ENCODE measurements at regions not wholly inside any gene's neighbourhood (a gene's known extent, or its start where the extent isn't known, plus 50 kb on each side); places are given as distances from the start of the nearest gene placed in this dataset.
A peak's percentile ranks its signal among the peaks of the same experiment; 100 is the strongest.

DNA sequence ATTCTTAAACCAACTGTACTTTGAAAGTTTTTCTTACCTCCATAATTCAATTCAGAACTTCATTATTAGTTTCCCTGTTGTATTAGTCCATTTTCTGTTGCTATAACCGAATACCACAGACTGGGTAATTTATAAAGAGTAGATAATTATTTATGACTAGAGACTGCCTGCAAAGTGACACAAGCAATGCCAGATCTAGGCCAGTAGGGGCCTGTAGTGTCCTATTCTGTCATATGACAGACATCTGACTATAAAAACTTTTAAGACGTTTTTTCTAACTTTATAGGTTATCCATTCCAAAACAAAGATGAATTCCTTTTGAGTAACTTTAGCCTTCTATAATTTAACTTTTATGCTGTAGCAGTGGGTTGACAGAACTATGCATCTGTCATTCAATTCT, 2783.8 kb downstream of the PCDH9 start:
- DNase-seq = no peak

DNA sequence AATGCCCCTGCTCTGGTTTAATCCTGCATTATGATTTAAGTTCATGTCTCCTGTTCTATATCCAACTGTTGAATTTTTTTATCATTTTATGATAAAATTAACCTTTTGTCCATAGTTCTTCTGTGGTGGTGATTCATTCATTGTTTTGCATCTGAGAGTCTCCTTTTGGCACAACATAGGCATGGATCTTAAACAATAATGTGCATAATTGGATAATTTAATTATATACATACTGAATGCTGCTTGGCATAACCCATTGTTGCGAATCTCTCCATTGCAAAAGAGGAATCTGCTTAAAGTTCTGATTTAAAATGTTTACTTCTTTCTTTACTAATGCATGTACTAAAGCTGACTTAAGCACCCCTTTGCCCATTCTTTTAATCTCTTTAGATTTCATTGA, 2788.4 kb downstream of the PCDH9 start:
- Mint-ChIP-seq H3K9me3 (no peaks in the 10 kb centered on the region), H3K36me3 (ENCODE audit: low read depth) (no peaks in the 10 kb centered on the region), H3K27ac (no peak overlapping the region), H3K27me3 (ENCODE audit: low read depth, poor library complexity) (no peaks in the 10 kb centered on the region), H3K4me3 (no peak overlapping the region), H3K4me1 (no peaks in the 10 kb centered on the region)
- TF ChIP-seq, protein P1, sequence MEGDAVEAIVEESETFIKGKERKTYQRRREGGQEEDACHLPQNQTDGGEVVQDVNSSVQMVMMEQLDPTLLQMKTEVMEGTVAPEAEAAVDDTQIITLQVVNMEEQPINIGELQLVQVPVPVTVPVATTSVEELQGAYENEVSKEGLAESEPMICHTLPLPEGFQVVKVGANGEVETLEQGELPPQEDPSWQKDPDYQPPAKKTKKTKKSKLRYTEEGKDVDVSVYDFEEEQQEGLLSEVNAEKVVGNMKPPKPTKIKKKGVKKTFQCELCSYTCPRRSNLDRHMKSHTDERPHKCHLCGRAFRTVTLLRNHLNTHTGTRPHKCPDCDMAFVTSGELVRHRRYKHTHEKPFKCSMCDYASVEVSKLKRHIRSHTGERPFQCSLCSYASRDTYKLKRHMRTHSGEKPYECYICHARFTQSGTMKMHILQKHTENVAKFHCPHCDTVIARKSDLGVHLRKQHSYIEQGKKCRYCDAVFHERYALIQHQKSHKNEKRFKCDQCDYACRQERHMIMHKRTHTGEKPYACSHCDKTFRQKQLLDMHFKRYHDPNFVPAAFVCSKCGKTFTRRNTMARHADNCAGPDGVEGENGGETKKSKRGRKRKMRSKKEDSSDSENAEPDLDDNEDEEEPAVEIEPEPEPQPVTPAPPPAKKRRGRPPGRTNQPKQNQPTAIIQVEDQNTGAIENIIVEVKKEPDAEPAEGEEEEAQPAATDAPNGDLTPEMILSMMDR (IDR thresholded peaks at IDR 0.05) = no peak
- DNase-seq = no peak

More for the DNA sequence above, 2783.8 kb downstream of the PCDH9 start:
- Mint-ChIP-seq H3K36me3 (ENCODE audit: low read depth) (no peaks in the 10 kb centered on the region), H3K9me3 (no peaks in the 10 kb centered on the region), H3K27me3 (ENCODE audit: low read depth, poor library complexity) (no peaks in the 10 kb centered on the region), H3K4me3 (no peak overlapping the region), H3K27ac (no peak overlapping the region), H3K4me1 (no peaks in the 10 kb centered on the region)
- TF ChIP-seq, protein P1 (IDR thresholded peaks at IDR 0.05) = peak; percentile 46

DNA sequence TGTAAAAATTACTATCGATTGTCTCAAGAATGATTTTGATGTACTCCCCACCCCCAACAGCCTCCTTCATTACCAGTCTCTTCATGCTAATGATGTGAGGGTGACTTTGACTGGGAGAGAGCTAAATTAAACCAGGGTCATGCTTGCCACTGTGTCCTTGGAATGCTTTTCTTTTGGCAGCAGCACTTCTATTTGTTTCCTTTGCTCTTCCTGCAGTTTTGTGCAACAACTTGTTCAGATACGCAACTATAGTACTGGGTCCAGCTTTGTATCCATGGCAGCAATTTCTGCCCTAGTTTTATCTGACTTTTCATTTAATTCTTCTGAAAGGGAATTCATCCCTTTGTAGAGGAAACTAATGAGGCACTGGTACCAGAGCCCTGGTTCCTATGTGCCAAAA, 2792.1 kb downstream of the PCDH9 start:
- Mint-ChIP-seq H3K4me1 (no peaks in the 10 kb centered on the region), H3K36me3 (ENCODE audit: low read depth) (no peaks in the 10 kb centered on the region), H3K27ac (no peak overlapping the region), H3K4me3 (no peak overlapping the region), H3K27me3 (ENCODE audit: low read depth, poor library complexity) (no peaks in the 10 kb centered on the region), H3K9me3 (no peaks in the 10 kb centered on the region)
- no peak for DNase-seq
- TF ChIP-seq, protein P1 (IDR thresholded peaks at IDR 0.05) = no peak

DNA sequence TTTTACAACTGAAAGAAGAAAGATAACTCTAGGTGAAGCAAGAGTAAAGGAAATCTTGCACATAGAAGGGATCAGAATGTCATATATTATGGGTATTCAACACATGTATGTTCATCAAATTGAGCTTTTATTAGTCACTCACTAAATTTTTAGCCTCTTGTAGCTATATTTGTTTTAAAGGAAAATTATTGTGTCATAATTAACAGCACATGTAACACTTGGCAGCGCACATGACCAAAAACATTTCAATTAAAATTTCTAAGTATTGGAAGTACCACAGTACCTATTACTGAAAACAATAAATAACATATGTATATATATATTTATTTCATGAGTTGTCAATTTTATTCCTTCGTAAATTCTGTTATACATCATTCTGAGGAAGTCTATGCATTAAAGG, 2800.4 kb downstream of the PCDH9 start:
- H3K36me3 Mint-ChIP-seq (ENCODE audit: low read depth) = no peaks in the 10 kb centered on the region
- no peaks in the 10 kb centered on the region for H3K4me1 Mint-ChIP-seq
- no peak for DNase-seq
- no peak overlapping the region for H3K4me3 Mint-ChIP-seq
- no peaks in the 10 kb centered on the region for H3K9me3 Mint-ChIP-seq
- TF ChIP-seq, protein P1 (IDR thresholded peaks at IDR 0.05) = no peak
- peaks cover 4% of the 10 kb centered on the region for H3K27me3 Mint-ChIP-seq (ENCODE audit: low read depth, poor library complexity)
- no peak overlapping the region for H3K27ac Mint-ChIP-seq

DNA sequence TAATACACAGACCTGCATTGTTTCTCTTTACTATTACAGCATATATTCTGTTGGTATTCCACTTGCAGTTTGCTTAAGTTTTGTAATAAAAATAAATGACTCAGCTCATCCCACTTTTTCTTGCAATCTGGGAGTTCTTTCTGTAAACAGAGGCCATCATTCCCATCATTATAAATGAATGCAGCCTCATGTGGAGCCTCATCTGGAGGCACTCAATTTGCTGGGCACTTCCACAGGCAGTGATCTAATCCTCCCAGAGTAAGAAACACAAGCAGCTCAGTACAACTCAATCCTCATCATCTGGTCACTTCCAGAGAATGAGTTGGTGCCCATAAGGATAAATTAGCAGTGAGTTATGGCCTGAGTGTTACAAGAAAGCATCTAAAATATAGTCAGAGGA, 2801.9 kb downstream of the PCDH9 start:
- Mint-ChIP-seq H3K27ac (no peak overlapping the region), H3K4me3 (no peak overlapping the region), H3K4me1 (no peaks in the 10 kb centered on the region), H3K36me3 (ENCODE audit: low read depth) (no peaks in the 10 kb centered on the region), H3K9me3 (no peaks in the 10 kb centered on the region), H3K27me3 (ENCODE audit: low read depth, poor library complexity) (peaks cover 4% of the 10 kb centered on the region)
- TF ChIP-seq, protein P1 (IDR thresholded peaks at IDR 0.05) = no peak
- DNase-seq = no peak

DNA sequence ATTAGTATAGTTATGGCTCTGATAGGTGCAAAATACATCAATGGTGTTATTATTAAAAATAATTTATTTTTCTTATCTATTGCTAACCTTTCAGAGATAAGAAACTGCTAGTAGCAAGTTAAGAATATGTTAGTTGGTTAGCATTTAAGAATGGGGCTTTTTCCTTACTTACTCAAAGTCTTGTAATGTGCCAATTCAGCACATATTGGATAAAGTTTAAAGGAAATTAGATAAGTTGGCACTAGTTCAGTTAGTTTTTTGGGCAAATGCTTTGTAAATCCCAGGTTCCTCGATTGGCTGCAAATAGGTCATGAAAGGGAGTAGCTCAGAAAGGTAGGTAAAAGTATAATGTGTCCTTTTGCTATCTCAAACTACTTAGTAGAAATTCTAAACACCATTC, 2806.7 kb downstream of the PCDH9 start:
- H3K4me1 Mint-ChIP-seq = no peaks in the 10 kb centered on the region
- H3K4me3 Mint-ChIP-seq = no peak overlapping the region
- H3K27ac Mint-ChIP-seq = no peak overlapping the region
- TF ChIP-seq, protein P1 (IDR thresholded peaks at IDR 0.05) = no peak
- no peaks in the 10 kb centered on the region for H3K9me3 Mint-ChIP-seq
- no peak for DNase-seq
- H3K36me3 Mint-ChIP-seq (ENCODE audit: low read depth) = no peaks in the 10 kb centered on the region
- H3K27me3 Mint-ChIP-seq (ENCODE audit: low read depth, poor library complexity) = no peaks in the 10 kb centered on the region
